Fibroblast of peridontal ligament (primary cell): ENCODE measurements at regions not wholly inside any gene's neighbourhood (a gene's known extent, or its start where the extent isn't known, plus 50 kb on each side); places are given as distances from the start of the nearest gene placed in this dataset.
"Not testable (repeated sequence)": the region's sequence is repeated elsewhere in the genome, so short reads cannot be mapped to it uniquely, and the experiment has no call there.

Experiments
- DNase-seq: peaks from one replicate; pipeline ENCODE4 v3.0.0-alpha.2; 2010; ENCODE audit errors: extremely low read depth

GRCh38 chr12:116361414-116362223 is 84.1 kb upstream of the MED13L start:
- no peak for DNase-seq

DNA sequence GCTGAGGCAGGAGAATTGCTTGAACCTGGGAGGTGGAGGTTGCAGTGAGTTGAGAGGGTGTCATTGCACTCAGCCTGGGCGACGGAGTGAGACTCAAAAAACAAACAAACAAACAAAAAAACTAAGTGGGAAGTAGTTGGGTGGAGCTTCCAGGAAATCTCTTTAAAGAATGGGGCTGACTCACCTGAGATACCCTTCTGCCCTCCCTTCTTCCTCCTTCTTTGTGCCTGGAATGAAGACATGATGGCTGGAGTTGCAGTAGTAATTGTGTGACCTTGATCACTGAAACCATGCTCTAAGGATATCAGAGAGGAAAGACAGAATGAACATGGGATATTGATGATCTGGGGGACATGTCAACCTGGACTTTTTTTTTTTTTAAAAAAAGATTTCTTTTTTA is 87.6 kb upstream of the MED13L start:
- DNase-seq, result no peak

DNA sequence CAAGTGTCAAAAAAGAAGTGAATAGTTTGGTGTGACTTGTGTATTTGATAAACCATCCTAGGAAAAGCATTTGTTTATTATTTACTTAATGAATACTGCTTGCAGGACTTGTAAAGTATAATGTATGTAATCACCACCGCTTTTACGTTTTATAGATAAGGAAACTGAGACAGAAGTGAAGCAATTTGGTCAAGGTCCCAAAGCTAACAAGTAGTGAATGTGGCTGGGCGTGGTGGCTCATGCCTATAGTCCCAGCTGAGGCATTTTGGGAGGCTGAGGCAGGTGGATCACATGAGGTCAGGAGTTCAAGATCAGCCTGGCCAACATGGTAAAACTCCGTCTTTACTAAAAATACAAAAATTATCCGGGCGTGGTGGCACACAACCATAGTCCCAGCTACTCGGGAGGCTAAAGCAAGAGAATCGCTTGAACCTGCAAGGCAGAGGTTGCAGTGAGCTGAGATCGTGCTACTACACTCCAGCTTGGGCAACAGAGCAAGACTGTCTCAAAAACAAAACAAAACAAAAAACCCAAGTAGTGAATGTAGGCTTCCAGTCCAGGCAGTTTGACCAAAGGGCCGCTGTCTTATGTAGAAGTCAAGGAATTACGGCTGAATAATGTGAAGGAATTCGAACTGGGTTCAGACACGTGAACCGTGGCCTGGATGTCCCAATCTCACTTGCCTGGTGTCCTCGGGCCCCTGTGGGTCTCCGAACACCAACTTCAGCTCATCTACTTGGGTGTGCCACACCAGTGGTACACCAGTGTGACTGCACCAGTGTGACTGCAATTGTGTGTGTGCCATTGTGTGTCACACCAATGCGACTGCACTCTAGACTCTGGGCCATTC is 88.3 kb upstream of the MED13L start:
- DNase-seq, result no peak

DNA sequence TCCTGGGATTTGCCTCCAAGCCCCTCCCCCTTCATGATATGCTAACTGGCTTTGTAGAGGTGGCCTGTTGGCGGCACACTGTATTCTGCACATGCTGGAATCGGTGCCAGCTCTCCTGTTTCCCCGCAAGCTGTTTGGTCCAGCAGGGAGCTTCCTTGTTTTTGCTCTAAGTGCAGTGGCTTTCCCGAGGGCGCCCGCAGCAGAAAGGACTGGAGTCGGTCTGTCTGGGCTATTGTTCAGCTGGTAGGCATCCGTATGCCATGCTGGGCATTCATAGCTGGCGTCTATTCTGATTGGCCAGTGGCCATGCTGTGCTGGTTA is 88.9 kb upstream of the MED13L start:
- DNase-seq, result no peak

DNA sequence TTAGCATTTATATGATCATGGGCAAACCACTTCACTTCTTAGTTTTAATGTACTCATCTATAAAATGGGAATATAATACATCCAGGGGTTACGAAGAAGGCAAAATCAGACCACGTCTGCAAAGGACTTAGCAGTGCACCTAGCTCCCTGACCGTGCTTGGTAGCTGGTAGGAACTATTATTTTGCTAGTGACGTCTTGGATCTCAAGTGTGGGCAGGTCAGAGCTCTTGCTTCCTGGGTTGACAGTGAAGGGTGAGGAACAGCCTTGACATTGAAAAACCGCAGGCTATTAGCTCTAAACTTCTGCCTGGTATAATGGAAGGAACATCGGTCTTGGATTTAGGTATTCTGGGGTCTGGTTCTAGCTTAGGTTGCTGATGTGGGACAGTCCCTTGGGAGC is 89.3 kb upstream of the MED13L start:
- no peak for DNase-seq

DNA sequence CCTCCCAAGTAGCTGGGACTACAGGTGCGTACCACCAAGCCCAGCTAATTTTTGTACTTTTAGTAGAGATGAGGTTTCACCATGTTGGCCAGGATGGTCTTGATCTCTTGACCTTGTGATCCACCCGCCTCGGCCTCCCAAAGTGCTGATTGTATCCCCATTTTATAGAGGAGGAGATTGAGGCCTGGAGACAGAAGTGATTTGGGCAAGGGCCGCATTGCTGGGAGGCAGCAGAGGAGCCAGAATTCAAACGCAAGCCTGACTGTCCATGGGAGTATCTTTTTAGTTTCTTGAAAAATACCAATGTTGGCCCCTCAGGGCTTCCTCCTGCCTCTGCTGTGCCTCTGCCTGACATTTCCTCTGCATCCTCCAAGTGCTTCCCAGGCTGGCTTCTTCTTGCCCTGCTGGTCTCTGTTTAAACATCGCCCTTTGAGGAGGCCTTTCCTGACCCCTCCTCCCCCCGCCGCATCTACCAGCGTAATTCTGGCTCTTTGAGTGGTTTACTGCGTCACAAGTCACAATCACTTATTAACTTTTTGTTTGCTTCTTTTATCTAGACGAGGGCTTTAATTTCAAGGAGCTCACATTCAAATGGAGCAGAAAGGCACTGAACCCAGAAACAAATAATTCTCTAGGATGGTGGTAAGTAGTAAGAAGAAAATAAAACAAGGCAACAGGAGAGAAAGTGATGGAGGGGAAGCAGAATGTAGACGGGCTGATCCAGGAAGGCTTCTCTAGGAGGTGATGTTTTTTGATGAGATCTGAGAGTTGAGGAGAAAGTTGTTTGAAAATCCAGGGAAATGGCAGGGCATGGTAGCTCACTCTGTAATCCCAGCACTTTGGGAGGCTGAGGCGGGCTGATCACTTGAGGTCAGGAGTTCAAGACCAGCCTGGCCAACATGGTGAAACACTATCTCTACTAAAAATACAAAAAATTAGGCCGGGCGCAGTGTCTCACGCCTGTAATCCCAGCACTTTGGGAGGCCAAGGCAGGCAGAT is 91.0 kb upstream of the MED13L start:
- DNase-seq, result peak; percentile 61

DNA sequence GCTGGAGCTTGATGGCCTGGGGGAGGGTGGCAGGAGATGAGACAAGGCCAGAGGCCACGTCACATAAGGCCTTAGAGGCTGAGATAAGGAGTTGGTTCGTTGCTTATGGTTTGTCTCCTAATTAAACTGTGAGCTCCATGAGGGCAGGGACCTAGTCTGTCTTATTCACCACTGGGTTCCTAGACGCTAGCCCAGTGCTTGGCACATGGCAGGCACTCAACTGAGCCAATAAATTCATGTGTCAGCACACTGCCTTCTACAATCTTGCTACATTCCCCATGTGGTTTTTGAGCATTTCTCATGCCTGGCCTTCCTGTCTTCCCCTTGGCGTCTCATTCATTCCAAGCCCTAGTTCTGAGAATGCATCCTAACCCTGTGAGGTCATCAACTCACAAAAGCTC is 92.5 kb upstream of the MED13L start:
- peak; percentile 91 for DNase-seq

DNA sequence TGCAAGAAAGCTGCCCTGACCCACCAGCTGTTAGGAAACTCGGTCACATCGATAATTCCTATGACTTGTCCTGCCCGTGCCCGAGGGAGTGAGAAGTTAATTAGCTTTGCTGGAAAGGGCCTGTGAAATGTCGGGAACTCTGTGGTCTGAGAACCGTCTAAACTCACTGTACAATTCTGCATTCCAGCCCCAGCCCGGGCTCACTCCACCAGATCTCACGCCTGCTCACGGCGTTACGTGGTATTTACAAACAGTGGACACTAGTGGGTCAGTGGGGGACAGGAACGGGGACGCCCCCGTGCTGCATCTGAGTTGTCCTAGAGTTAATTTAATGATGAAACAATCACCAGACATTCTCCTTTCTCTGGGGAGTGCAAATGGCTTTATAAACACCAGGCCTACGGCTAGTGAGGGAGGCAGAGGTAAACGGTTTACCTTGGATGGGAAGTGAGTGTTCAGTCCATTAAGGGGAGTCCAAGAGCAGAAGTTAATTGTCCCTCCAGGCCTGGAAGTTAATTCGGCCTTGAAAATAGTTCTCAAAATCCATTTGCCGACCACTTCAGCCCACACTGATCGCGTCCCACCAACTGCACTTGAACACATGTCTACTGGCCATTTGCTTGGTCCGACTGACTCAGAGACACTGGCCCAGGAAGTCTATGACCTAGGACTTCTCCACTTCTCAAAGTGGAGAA is 93.5 kb upstream of the MED13L start:
- peak; percentile 65 for DNase-seq

DNA sequence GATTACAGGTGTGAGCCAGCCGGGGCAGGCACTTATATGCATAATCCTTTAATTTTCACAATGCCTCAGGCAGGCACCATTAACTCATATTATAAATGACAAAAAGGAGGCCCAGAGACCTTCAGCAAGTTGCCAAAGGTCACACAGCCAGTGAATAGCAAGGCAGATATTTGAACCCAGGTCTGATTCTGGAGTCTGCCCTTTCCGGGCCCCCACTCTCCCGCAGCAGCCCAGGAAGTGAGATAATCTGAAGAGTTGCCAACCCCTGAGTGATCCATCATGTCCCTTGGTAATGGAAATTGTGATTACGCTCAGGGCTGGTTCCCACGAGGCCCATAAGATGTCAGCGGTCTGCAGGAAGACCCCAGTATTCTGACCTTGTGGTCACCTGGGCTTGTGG is 95.3 kb upstream of the MED13L start:
- DNase-seq, result no peak

- no peak for DNase-seq
Measured at GRCh38 chr12:116373572-116374206, 96.2 kb upstream of the MED13L start.

- DNase-seq, result no peak
Measured at GRCh38 chr12:116374207-116374606, 96.7 kb upstream of the MED13L start.

DNA sequence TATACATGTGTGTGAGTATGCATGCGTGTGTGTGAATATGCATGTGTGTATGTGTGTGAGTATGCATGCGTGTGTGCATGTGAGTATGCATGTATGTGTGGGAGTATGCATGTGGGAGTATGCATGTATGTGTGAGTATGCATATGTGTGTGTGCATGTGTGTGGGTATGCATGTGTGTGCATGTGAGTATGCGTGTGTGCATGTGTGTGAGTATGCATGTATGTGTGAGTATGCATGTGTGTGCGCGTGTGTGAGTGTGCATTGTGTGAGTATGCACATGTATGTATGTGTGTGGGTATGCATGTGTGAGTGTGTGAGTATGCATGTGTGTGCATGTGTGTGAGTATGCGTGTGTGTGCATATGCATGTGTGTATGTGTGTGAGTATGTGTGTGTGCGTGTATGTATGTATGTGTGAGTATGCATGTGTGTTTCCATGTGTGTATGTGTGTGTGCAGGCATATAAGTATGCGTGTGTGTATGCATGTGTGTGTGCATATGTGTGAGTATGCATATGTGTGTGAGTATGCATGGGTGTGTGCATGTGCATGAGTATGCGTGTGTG is 97.9 kb upstream of the MED13L start:
- DNase-seq, result no peak

DNA sequence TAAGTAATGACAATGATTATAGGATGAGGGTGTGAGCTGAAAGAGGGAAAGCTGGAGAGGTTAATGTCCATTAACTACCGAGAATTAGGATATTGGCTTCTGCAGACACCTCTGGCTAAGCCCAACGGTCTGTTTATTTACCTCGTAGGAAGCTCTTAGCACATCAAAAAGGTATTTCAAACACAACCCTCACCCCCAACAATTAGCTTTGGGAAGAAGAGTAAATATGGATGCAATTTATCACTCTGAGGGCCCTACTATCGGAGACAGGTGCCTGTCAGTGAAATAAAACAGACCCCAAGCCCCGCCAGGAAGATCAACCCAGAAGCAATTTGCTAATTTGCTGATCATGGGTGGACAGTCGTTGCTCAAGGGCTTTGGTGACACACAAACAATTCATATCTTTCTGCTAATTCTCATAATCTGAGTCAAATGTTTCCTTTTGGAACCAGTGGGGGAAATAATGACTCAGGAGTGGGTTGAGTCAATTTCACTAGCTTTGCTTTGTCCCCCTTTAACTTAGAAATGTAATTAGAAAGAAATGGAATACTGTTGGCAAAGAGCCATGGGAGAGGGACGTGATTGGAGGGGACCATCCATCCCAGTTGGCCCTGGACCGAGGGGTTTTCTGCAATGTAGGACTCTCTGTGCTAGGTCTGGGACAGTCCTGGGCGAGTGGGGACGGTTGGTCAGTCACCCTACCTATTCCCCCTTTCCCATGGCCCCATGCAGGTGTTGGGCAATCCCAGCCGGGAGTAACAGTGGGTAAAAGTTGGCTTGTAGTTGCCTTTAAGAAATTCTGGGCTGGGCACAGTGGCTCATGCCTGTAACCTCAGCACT is 99.1 kb upstream of the MED13L start:
- DNase-seq, result peak; percentile 82

DNA sequence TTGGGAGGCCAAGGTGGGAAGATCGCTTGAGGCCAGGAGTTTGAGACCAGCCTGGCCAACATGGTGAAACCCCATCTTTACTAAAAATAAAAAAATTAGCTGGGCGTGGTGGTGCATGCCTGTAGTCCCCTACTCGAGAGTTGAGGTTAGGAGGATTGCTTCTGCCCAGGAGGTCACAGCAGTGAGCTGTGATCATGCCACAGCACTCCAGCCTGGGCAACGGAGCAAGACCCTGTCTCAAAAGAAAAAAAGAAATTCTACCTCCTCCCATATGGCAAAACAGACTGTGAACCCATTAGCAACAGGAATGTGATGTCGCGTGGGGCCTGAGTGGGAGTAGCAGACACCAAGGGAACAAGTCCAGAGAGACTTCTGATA is 99.7 kb upstream of the MED13L start:
- DNase-seq, result not testable (repeated sequence)

DNA sequence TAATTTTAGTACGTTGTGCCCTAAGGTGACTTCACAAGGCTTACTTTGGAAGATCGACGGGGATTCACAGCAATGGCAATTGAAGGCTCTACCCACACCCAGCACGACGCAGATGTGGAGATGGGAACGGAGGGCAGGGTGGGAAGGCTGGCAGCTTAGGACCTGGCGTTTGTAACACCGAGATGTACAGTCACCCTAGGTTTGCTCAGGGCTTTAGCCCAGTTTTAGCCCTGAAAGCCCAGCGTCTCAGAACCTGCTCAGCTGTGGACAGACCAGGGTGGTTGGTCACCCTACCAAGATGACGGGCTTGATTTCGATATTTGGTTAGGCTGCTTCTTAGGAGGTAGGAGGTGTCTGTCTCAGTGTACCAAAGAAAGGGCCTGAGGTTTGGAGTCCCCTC is 100.5 kb upstream of the MED13L start:
- DNase-seq, result no peak

DNA sequence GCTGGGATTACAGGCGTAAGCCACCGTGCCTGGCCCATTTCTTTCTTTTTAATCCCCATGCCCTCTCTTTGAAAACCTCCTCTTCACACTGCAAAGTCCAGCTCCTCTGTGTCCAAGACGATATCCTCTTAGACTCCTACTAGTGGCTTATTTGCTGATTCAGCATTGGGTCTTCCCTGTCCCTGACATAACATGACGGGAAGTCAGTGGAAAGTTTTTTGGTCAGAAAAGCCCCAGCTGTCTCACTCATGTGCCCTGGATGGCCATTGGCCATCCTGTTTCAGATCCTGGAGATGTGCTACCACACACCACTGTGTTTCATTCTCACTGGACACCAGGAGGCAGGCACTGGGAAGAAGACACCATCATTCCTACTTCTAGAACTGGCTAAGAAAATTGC is 102.6 kb upstream of the MED13L start:
- no peak for DNase-seq

DNA sequence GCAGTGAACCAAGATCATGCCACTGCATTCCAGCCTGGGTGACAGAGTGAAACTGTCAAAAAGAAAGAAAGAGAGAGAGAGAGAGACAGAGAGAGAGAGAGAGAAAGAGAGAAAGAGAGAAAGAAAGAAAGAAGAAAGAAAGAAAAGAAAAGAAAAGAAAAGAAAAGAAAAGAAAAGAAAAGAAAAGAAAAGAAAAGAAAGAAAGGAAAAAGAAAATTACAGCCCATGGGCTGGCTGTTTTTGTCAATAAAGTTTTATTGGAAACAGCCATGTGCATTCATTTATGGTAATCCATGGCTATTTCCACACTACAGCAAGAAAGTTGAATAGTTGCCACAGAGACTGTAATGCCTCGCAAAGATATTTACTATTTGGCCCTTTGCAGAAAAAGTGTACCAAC is 103.2 kb upstream of the MED13L start:
- not testable (repeated sequence) for DNase-seq

GRCh38 chr12:116381240-116381743 is 103.8 kb upstream of the MED13L start:
- DNase-seq, result no peak
